Neural cell (in vitro differentiated cells): ENCODE measurements at regions not wholly inside any gene's neighbourhood (a gene's known extent, or its start where the extent isn't known, plus 50 kb on each side); places are given as distances from the start of the nearest gene placed in this dataset.

Experiments
- CTCF ChIP-seq: fragments of 450-650 bp; IDR thresholded peaks from 2 replicates; pipeline ENCODE4 v1.5.1; 2014; ENCODE audit warnings: antibody characterized with exemption, mild to moderate bottlenecking, moderate library complexity; ENCODE audit not compliant: poor library complexity, severe bottlenecking
- EP300 ChIP-seq: fragments of 450-650 bp; conservative IDR thresholded peaks from 2 replicates; pipeline ENCODE4 v1.6.1; 2014; ENCODE audit warnings: antibody characterized with exemption, mild to moderate bottlenecking, moderate library complexity; ENCODE audit not compliant: poor library complexity, severe bottlenecking
- EZH2 ChIP-seq: fragments of 200-600, 300-800 bp; shearing (Covaris generic), sonication (generic); IDR thresholded peaks from 2 replicates; pipeline ENCODE4 v1.6.1; 2014; ENCODE audit warnings: antibody characterized with exemption, low read length, borderline replicate concordance, mild to moderate bottlenecking; ENCODE audit not compliant: insufficient read depth, poor library complexity, severe bottlenecking
- MXI1 ChIP-seq: fragments of 450-650 bp; conservative IDR thresholded peaks from 2 replicates; pipeline ENCODE4 v1.6.1; 2014; ENCODE audit warnings: antibody characterized with exemption, mild to moderate bottlenecking; ENCODE audit not compliant: poor library complexity, severe bottlenecking
- POLR2AphosphoS5 ChIP-seq: IDR thresholded peaks from 2 replicates; pipeline ENCODE4 v1.6.1; 2012
- RAD21 ChIP-seq: fragments of 450-650 bp; conservative IDR thresholded peaks from 2 replicates; pipeline ENCODE4 v1.6.1; 2014; ENCODE audit warnings: antibody characterized with exemption, mild to moderate bottlenecking, moderate library complexity
- TAF1 ChIP-seq: IDR thresholded peaks from 2 replicates; pipeline ENCODE4 v1.6.1; 2012; ENCODE audit warnings: low read depth
- TF ChIP-seq, protein P1 (sequence below): IDR thresholded peaks from 2 replicates; pipeline ENCODE4 v1.6.1; 2012; ENCODE audit warnings: borderline replicate concordance

GRCh38 chr10:117748058-117748457 lies 205.5 kb downstream of the EMX2 start:
- TF ChIP-seq POLR2AphosphoS5 (no peak), CTCF (no peak), EP300 (no peak), EZH2 (no peak), TAF1 (no peak), RAD21 (no peak), MXI1 (no peak)
- TF ChIP-seq, protein P1, sequence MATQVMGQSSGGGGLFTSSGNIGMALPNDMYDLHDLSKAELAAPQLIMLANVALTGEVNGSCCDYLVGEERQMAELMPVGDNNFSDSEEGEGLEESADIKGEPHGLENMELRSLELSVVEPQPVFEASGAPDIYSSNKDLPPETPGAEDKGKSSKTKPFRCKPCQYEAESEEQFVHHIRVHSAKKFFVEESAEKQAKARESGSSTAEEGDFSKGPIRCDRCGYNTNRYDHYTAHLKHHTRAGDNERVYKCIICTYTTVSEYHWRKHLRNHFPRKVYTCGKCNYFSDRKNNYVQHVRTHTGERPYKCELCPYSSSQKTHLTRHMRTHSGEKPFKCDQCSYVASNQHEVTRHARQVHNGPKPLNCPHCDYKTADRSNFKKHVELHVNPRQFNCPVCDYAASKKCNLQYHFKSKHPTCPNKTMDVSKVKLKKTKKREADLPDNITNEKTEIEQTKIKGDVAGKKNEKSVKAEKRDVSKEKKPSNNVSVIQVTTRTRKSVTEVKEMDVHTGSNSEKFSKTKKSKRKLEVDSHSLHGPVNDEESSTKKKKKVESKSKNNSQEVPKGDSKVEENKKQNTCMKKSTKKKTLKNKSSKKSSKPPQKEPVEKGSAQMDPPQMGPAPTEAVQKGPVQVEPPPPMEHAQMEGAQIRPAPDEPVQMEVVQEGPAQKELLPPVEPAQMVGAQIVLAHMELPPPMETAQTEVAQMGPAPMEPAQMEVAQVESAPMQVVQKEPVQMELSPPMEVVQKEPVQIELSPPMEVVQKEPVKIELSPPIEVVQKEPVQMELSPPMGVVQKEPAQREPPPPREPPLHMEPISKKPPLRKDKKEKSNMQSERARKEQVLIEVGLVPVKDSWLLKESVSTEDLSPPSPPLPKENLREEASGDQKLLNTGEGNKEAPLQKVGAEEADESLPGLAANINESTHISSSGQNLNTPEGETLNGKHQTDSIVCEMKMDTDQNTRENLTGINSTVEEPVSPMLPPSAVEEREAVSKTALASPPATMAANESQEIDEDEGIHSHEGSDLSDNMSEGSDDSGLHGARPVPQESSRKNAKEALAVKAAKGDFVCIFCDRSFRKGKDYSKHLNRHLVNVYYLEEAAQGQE, result no peak
